OCI-LY3 (cell line): ENCODE measurements at regions not wholly inside any gene's neighbourhood (a gene's known extent, or its start where the extent isn't known, plus 50 kb on each side); places are given as distances from the start of the nearest gene placed in this dataset.

ENCODE experiments used
- H2AFZ ChIP-seq: fragments of 200-600, 300-600 bp; shearing (Covaris generic); 2 replicates; pipeline ENCODE4 v1.6.0; 2014; ENCODE audit warnings: antibody characterized with exemption, low read depth, low read length
- H3K27ac ChIP-seq: fragments of 200-600, 300-600 bp; sonication (generic); 2 replicates; pipeline ENCODE4 v1.5.1; 2014; ENCODE audit warnings: mild to moderate bottlenecking, low read length, moderate library complexity, mixed read lengths
- H3K27me3 ChIP-seq: fragments of 200-600, 300-600 bp; sonication (generic); 2 replicates; pipeline ENCODE4 v1.6.1; 2014; ENCODE audit warnings: low read depth, low read length, mixed read lengths
- H3K36me3 ChIP-seq: fragments of 200-600, 300-600 bp; sonication (generic); replicated peaks from 2 replicates; pipeline ENCODE3; 2014; ENCODE audit warnings: low read depth, low read length, mixed read lengths
- H3K4me1 ChIP-seq: fragments of 300-600, 200-600 bp; sonication (generic); 2 replicates; pipeline ENCODE4 v1.6.1; 2014; ENCODE audit warnings: low read length, mixed read lengths
- H3K4me2 ChIP-seq: fragments of 200-600, 300-600 bp; sonication (generic); 2 replicates; pipeline ENCODE4 v1.6.1; 2014; ENCODE audit warnings: low read length, mixed read lengths
- H3K4me3 ChIP-seq: fragments of 300-600, 200-600 bp; sonication (generic); 2 replicates; pipeline ENCODE4 v1.5.1; 2014; ENCODE audit warnings: antibody characterized with exemption, mild to moderate bottlenecking, low read length, moderate library complexity
- H3K79me2 ChIP-seq: fragments of 300-600, 200-600 bp; shearing (Covaris generic); 2 replicates; pipeline ENCODE4 v1.6.1; 2014; ENCODE audit warnings: mild to moderate bottlenecking, low read length, mixed read lengths
- H3K9ac ChIP-seq: fragments of 300-600, 200-600 bp; shearing (Covaris generic); 2 replicates; pipeline ENCODE4 v1.6.0; 2014; ENCODE audit warnings: mild to moderate bottlenecking, low read length, moderate library complexity
- H3K9me3 ChIP-seq: fragments of 200-600, 300-600 bp; shearing (Covaris generic); 2 replicates; pipeline ENCODE4 v1.6.1; 2014; ENCODE audit warnings: low read length, mixed read lengths; ENCODE audit not compliant: insufficient read depth
- H4K20me1 ChIP-seq: fragments of 200-600, 300-600 bp; sonication (generic); 2 replicates; pipeline ENCODE4 v1.6.1; 2016; ENCODE audit warnings: low read length, mixed read lengths; ENCODE audit not compliant: insufficient read depth
- CTCF ChIP-seq: fragments of 200-600, 300-600 bp; sonication (generic); IDR thresholded peaks from 2 replicates; pipeline ENCODE4 v1.5.1; 2014; ENCODE audit warnings: antibody characterized with exemption, low read length, low read depth
- EZH2phosphoT487 ChIP-seq: fragments of 200-600 bp; shearing (Covaris generic); IDR thresholded peaks from 2 replicates; pipeline ENCODE4 v1.6.1; 2018; ENCODE audit warnings: antibody characterized with exemption, mixed run types, low read depth

- no peak overlapping the region for H2AFZ ChIP-seq
- H3K9ac ChIP-seq, result no peak overlapping the region
- 0 out of 2 replicates have a peak, but pooled peaks cover 4% of the 10 kb centered on the region for H3K9me3 ChIP-seq
- H3K36me3 ChIP-seq, result no peaks in the 10 kb centered on the region
- no peak overlapping the region for H3K4me3 ChIP-seq
- no peaks in the 10 kb centered on the region for H3K4me1 ChIP-seq
- peaks cover 7% of the 10 kb centered on the region for H3K27me3 ChIP-seq
- no peaks in the 10 kb centered on the region for H3K79me2 ChIP-seq
- no peaks in the 10 kb centered on the region for H4K20me1 ChIP-seq
- H3K27ac ChIP-seq, result no peak overlapping the region
- H3K4me2 ChIP-seq, result no peak overlapping the region
- TF ChIP-seq CTCF (no peak), EZH2phosphoT487 (no peak)
Measured at GRCh38 chr22:47225080-47225930, 462.9 kb downstream of the TBC1D22A start.
